Heart left ventricle (tissue), 16 donors: ENCODE measurements at regions not wholly inside any gene's neighbourhood (a gene's known extent, or its start where the extent isn't known, plus 50 kb on each side); places are given as distances from the start of the nearest gene placed in this dataset.

Experiments
- ATAC-seq, 4 donors: fragments of 200-7000 bp; cut with Tn5 transposase; one replicate each; pipeline ENCODE4 v1.9.1; 2020 to 2022; ENCODE audit warnings: moderate library complexity in 4 of 4, mild to moderate bottlenecking in 3 of 4, moderate number of reproducible peaks in 1 of 4
- DNase-seq, 5 donors: peaks; one replicate each; pipeline ENCODE4 v3.0.0-alpha.2; 2020
- H3K27ac ChIP-seq, 12 donors: fragments of 200-600 bp; sonication (generic) in 4 of 12; one replicate each; pipeline versions ENCODE4 v1.5.0 to v1.8.0; 2016 to 2022; ENCODE audit warnings: mild to moderate bottlenecking in 2 of 12
- H3K27me3 ChIP-seq, 9 donors: fragments of 200-600 bp; sonication (generic) in 2 of 9; one replicate each; pipeline versions ENCODE4 v1.5.1 to v1.8.0; 2016 to 2022; ENCODE audit warnings: mild to moderate bottlenecking in 3 of 9
- H3K36me3 ChIP-seq, 9 donors: fragments of 200-600 bp; sonication (generic) in 2 of 9; one replicate each; pipeline versions ENCODE4 v1.5.0 to v1.8.0; 2018 to 2022; ENCODE audit warnings: mild to moderate bottlenecking in 2 of 9
- H3K4me1 ChIP-seq, 12 donors: fragments of 200-600 bp; sonication (generic) in 4 of 12; one replicate each; pipeline versions ENCODE4 v1.5.0 to v1.8.0; 2016 to 2022; ENCODE audit warnings: mild to moderate bottlenecking in 3 of 12
- H3K4me3 ChIP-seq, 12 donors: fragments of 200-600 bp; sonication (generic) in 4 of 12; one replicate each; pipeline versions ENCODE4 v1.5.0 to v1.8.0; 2017 to 2022; ENCODE audit warnings: mild to moderate bottlenecking in 9 of 12, moderate library complexity in 4 of 12
- H3K9me3 ChIP-seq, 12 donors: fragments of 200-600 bp; sonication (generic) in 4 of 12; one replicate each; pipeline versions ENCODE4 v1.5.0 to v1.8.0; 2016 to 2022; ENCODE audit warnings: mild to moderate bottlenecking in 1 of 12
- POLR2A ChIP-seq, 2 donors: fragments of 450-650 bp; IDR thresholded peaks; one replicate each; pipeline ENCODE4 v1.6.1; 2017; ENCODE audit warnings: antibody characterized with exemption in 2 of 2, mild to moderate bottlenecking in 2 of 2, moderate library complexity in 2 of 2
- WGBS, 4 donors: extraction: QIAGEN DNeasy Blood & Tissue Kit in 2 of 4; methylation state at CpG; one replicate each; pipeline versions ENCODE4 v1.1.5 to v1.1.7; 2013 to 2018; 5-methylcytosine and 5-hydroxymethylcytosine counted together
- intact Hi-C, 10 donors: fragments of 100-400 bp; cut with DNase I; formaldehyde crosslinking; loops; one replicate each; pipeline versions ENCODE4 v1.11.1 to v1.14.2; 2022
- TF ChIP-seq, protein P1 (sequence below), 12 donors: fragments of 200-600 bp; sonication (generic) in 4 of 12; IDR thresholded peaks; one replicate each; pipeline versions ENCODE4 v1.5.0 to v1.8.0; 2018 to 2022; ENCODE audit warnings: antibody characterized with exemption in 12 of 12, mild to moderate bottlenecking in 5 of 12
- donor health status: ischemic (EF 13 %, LVEDD 7.1; RV severe dilation, severe dysfunction).
- donor health status: healthy with polysubstance abuse.
- donor health status: DM: no; HTN: yes; CAD: no.
- donor health status: DM: no; HTN: no; CAD: no.
- donor health status: ischemic (EF 25% LVEDD 6.9; RV normal size, moderate dysfunction).
- donor health status: ischemic (EF 25% LVEDD 5.7; RV mildly dilated, moderate dysfunction).
- donor health status: healthy.
- donor health status: DM: yes; HTN: yes; CAD: no.
- donor health status: ischemic (EF 35%, LVEDD 5.7; RV mildly dilated, moderate dysfunction).
- donor health status: nonischemic (EF 11% LVEDD 7.7; RV severe dilation, severe dysfunction).
- donor health status: DM: yes; HTN: yes; CAD: no.
- donor health status: PGD.
- donor health status: ischemic (EF 29% LVEDD 5.4; RV normal size, mild dysfunction).
- donor health status: nonischemic (EF 23%, LVEDD 6.1; RV moderate dilation, normal function).

DNA sequence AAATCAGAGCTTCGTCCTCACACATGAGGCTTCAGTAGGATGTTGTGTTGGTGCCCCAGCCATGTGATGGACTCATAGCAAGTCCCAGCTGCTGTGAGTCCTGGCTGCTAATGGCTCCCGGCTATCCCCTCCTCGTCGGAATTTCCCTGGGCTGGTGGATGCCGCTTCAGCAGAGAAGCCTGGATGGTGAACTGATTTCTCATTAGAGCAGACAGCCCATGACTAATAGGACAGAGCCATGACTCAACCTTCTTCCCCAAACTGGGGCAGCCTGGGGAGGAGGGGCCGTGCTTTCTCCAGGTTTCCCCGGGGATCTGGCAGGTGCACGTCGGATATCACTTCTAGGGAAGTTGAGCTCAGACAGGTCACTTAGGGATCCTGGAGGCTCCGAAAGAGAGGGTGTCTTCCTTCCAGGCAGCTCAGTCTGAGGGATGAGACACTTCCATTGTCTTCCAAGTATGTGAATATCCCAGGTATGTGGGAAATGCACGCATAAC, 112.7 kb downstream of the ASMT start:
- TF ChIP-seq, protein P1, sequence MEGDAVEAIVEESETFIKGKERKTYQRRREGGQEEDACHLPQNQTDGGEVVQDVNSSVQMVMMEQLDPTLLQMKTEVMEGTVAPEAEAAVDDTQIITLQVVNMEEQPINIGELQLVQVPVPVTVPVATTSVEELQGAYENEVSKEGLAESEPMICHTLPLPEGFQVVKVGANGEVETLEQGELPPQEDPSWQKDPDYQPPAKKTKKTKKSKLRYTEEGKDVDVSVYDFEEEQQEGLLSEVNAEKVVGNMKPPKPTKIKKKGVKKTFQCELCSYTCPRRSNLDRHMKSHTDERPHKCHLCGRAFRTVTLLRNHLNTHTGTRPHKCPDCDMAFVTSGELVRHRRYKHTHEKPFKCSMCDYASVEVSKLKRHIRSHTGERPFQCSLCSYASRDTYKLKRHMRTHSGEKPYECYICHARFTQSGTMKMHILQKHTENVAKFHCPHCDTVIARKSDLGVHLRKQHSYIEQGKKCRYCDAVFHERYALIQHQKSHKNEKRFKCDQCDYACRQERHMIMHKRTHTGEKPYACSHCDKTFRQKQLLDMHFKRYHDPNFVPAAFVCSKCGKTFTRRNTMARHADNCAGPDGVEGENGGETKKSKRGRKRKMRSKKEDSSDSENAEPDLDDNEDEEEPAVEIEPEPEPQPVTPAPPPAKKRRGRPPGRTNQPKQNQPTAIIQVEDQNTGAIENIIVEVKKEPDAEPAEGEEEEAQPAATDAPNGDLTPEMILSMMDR (IDR thresholded peaks at IDR 0.05), result no peak
- no peak for TF ChIP-seq POLR2A (IDR thresholded peaks at IDR 0.05)
- no peak overlapping the region for H3K27ac ChIP-seq
- no peaks in the 10 kb centered on the region for H3K9me3 ChIP-seq
- intact Hi-C loops, result no loop called here
- 54 to 66% (median 61%) methylated on average over 11 of the region's 11 CpGs for WGBS, 4 donors
- H3K27me3 ChIP-seq, result no peaks in the 10 kb centered on the region
- H3K4me1 ChIP-seq, result no peaks in the 10 kb centered on the region
- no peak for DNase-seq
- no peaks in the 10 kb centered on the region for H3K36me3 ChIP-seq
- no peak for ATAC-seq
- no peak overlapping the region for H3K4me3 ChIP-seq

DNA sequence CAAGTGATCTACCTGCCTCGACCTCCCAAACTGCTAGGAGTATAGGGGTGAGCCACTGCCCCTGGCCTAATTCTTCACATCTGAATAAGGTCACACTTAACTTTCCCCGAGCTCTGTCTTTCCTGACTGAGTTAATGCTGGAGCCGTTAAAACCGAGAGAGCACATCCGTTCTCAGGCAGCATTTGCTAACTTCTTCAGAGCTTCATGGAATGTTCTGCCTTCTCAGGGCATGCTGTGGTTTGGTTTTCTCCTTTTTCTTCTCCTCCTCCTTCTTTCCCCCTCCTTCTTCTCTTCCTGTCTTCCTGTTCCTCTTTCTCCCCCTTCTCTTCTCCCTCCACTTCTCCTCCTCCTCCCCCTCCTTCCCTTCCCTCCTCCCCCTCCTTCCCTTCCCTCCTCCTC, 119.9 kb downstream of the ASMT start:
- H3K27ac ChIP-seq, result no peak overlapping the region
- no peaks in the 10 kb centered on the region for H3K4me1 ChIP-seq
- ATAC-seq (no peak), DNase-seq (no peak)
- H3K36me3 ChIP-seq, result no peaks in the 10 kb centered on the region
- intact Hi-C loops, result no loop called here
- 62 to 74% (median 73%) methylated on average over 5 of the region's 5 CpGs for WGBS, 4 donors
- TF ChIP-seq, protein P1 (IDR thresholded peaks at IDR 0.05), result no peak
- TF ChIP-seq POLR2A (IDR thresholded peaks at IDR 0.05), result no peak
- H3K4me3 ChIP-seq, result no peak overlapping the region
- no peaks in the 10 kb centered on the region for H3K27me3 ChIP-seq
- H3K9me3 ChIP-seq, result no peaks in the 10 kb centered on the region

DNA sequence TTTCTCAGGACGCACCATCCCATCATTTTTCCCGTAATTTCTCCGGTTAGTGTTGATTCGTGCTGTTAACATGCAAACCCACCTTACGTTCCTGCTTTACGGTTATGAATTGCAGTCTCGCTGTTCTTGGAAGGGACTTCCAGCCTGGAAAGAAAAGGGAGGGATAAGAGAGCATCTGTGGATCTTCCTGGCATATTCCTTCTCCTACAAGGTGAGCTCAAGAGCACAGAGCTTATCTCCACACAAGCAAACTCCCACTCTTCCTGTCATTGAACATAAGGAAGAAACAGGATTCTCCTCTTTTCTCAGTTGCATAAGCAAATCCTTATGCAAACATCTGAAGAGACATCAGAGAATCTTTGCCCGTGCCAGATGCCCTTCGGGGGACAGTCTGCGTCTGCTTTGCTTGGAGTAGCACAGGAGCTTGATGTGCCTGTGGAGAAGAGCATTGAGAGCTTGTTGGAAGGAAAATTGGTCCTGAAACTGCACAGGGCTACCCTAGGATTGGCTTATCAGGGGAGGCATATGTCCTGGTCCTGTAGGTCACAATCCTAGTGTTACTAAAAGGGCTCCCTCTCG, 127.0 kb downstream of the ASMT start:
- H3K4me1 ChIP-seq, result no peaks in the 10 kb centered on the region
- H3K4me3 ChIP-seq, result no peak overlapping the region
- H3K36me3 ChIP-seq, result no peaks in the 10 kb centered on the region
- TF ChIP-seq, protein P1 (IDR thresholded peaks at IDR 0.05), result no peak
- TF ChIP-seq POLR2A (IDR thresholded peaks at IDR 0.05), result no peak
- DNase-seq, result no peak
- H3K27me3 ChIP-seq, result no peaks in the 10 kb centered on the region
- intact Hi-C loops, result no loop called here
- ATAC-seq, result no peak
- H3K27ac ChIP-seq, result no peak overlapping the region
- 67 to 76% (median 68%) methylated on average over 11 of the region's 11 CpGs for WGBS, 4 donors
- H3K9me3 ChIP-seq, result no peaks in the 10 kb centered on the region

DNA sequence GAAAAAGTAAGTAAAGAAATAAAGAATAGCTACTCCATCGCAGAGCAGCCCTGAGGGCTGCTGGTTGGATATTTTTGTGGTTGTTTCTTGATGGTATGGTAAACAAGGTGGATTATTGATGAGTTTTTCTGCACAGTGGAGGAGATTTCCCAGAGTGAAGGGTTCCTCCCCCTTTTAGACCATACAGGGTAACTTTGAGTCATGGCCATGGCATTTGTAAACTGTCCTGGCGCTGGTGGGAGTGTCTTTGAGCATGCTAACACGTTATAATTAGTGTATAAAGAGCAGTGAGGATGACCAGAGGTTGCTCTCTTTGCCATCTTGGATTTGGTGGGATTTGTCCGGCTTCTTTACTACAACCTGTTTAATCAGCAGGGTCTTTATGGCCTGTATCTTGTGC, 128.2 kb downstream of the ASMT start:
- H3K9me3 ChIP-seq, result peaks cover 0 to under 1% (median 0%) of the 10 kb centered on the region in 12 donors
- ATAC-seq (no peak), DNase-seq (no peak)
- WGBS, 4 donors, result 64 to 74% (median 68%) methylated on average over 4 of the region's 4 CpGs
- no peak for TF ChIP-seq POLR2A (IDR thresholded peaks at IDR 0.05)
- H3K4me1 ChIP-seq, result no peaks in the 10 kb centered on the region
- intact Hi-C loops, result no loop called here
- H3K27ac ChIP-seq, result no peak overlapping the region
- no peaks in the 10 kb centered on the region for H3K27me3 ChIP-seq
- no peak overlapping the region for H3K4me3 ChIP-seq
- no peaks in the 10 kb centered on the region for H3K36me3 ChIP-seq

DNA sequence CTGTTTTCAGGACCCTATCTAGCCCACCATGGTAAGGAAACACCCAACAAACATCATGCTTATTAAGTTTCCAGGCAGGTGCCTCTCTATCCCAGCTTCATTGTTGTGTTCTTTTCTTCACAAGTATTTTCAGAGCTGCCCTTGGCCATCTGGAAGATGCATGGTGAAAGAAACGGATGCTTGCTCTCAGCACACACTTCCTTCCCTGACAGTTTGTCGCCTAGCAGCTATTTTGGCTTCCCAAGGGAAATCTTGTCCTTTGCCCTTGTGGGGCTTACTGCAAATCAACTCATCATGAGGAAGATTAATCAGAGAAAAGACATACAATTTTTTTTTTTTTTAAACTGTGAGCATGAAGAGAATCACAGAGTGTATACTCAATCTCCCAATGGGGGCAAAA, 128.8 kb downstream of the ASMT start:
- no peak for ATAC-seq
- no peak for TF ChIP-seq POLR2A (IDR thresholded peaks at IDR 0.05)
- TF ChIP-seq, protein P1 (IDR thresholded peaks at IDR 0.05), result no peak
- H3K4me1 ChIP-seq, result no peaks in the 10 kb centered on the region
- H3K27ac ChIP-seq, result no peak overlapping the region
- no peak overlapping the region for H3K4me3 ChIP-seq
- DNase-seq, result no peak
- H3K9me3 ChIP-seq, result peaks cover 0 to 6% (median 0%) of the 10 kb centered on the region in 12 donors
- H3K36me3 ChIP-seq, result no peaks in the 10 kb centered on the region
- H3K27me3 ChIP-seq, result no peaks in the 10 kb centered on the region
- intact Hi-C loops, result no loop called here
- WGBS, 4 donors, result 37 to 67% (median 42%) methylated on average over 2 of the region's 2 CpGs
